ENCODE measurements at regions not wholly inside any gene's neighbourhood (a gene's known extent, or its start where the extent isn't known, plus 50 kb on each side); places are given as distances from the start of the nearest gene placed in this dataset.

- no peak for TF ChIP-seq ARNTL (CRISPR knock-in tag; IDR thresholded peaks at IDR 0.05; ENCODE audit: borderline replicate concordance, low read depth)
- TF ChIP-seq PATZ1 (CRISPR knock-in tag; IDR thresholded peaks at IDR 0.05; ENCODE audit: borderline replicate concordance) = no peak
- no peak for TF ChIP-seq TOX (CRISPR knock-in tag; IDR thresholded peaks at IDR 0.05; ENCODE audit: borderline replicate concordance)
- no peak for TF ChIP-seq PPARA (CRISPR knock-in tag; IDR thresholded peaks at IDR 0.05; ENCODE audit: borderline replicate concordance)
- TF ChIP-seq ZNF565 (CRISPR knock-in tag; conservative IDR thresholded peaks at IDR 0.05; ENCODE audit: low read depth) = no peak
Measured at GRCh38 chr5:8320244-8320643, 451.3 kb downstream of the MTRR start (continued).

- ATAC-seq = no peak
- TF ChIP-seq TCF4 (CRISPR knock-in tag; IDR thresholded peaks at IDR 0.05; ENCODE audit: borderline replicate concordance) = no peak
- no peak for TF ChIP-seq PATZ1 (CRISPR knock-in tag; IDR thresholded peaks at IDR 0.05; ENCODE audit: borderline replicate concordance)
- no peak for TF ChIP-seq ZNF8 (CRISPR knock-in tag; IDR thresholded peaks at IDR 0.05)
- no peak for TF ChIP-seq CSRNP3 (CRISPR knock-in tag; IDR thresholded peaks at IDR 0.05)
- no peak for TF ChIP-seq ZFP30 (CRISPR knock-in tag; IDR thresholded peaks at IDR 0.05)
Measured at GRCh38 chr5:8321272-8321671, 452.3 kb downstream of the MTRR start.

GRCh38 chr5:8322484-8322883 lies 453.5 kb downstream of the MTRR start:
- ATAC-seq = no peak
- TF ChIP-seq ZFP3 (CRISPR knock-in tag; IDR thresholded peaks at IDR 0.05) = no peak
- TF ChIP-seq TOX (CRISPR knock-in tag; IDR thresholded peaks at IDR 0.05; ENCODE audit: borderline replicate concordance) = no peak
- TF ChIP-seq ZC3H10 (CRISPR knock-in tag; IDR thresholded peaks at IDR 0.05) = no peak
- TF ChIP-seq TSHZ2 (CRISPR knock-in tag; IDR thresholded peaks at IDR 0.05) = no peak
- TF ChIP-seq PPARA (CRISPR knock-in tag; IDR thresholded peaks at IDR 0.05; ENCODE audit: borderline replicate concordance) = no peak
- no peak for TF ChIP-seq ZNF565 (CRISPR knock-in tag; conservative IDR thresholded peaks at IDR 0.05; ENCODE audit: low read depth)
- TF ChIP-seq ISL1 (CRISPR knock-in tag; IDR thresholded peaks at IDR 0.05) = no peak
- no peak for TF ChIP-seq ARNTL (CRISPR knock-in tag; IDR thresholded peaks at IDR 0.05; ENCODE audit: borderline replicate concordance, low read depth)

- TF ChIP-seq CSDC2 (CRISPR knock-in tag; IDR thresholded peaks at IDR 0.05) (no peak), OSR1 (CRISPR knock-in tag; IDR thresholded peaks at IDR 0.05) (no peak), ISL1 (CRISPR knock-in tag; IDR thresholded peaks at IDR 0.05) (no peak), RARB (CRISPR knock-in tag; IDR thresholded peaks at IDR 0.05) (no peak), ZFP3 (CRISPR knock-in tag; IDR thresholded peaks at IDR 0.05) (no peak), ZNF8 (CRISPR knock-in tag; IDR thresholded peaks at IDR 0.05) (no peak), ESRRG (CRISPR knock-in tag; IDR thresholded peaks at IDR 0.05) (no peak)
- ATAC-seq = no peak
Measured at GRCh38 chr5:8327016-8327415, 458.1 kb downstream of the MTRR start.

- ATAC-seq = no peak
- TF ChIP-seq TCF4 (CRISPR knock-in tag; IDR thresholded peaks at IDR 0.05; ENCODE audit: borderline replicate concordance) = no peak
- TF ChIP-seq GLIS3 (CRISPR knock-in tag; IDR thresholded peaks at IDR 0.05) = no peak
- no peak for TF ChIP-seq TOX (CRISPR knock-in tag; IDR thresholded peaks at IDR 0.05; ENCODE audit: borderline replicate concordance)
- no peak for TF ChIP-seq ISL1 (CRISPR knock-in tag; IDR thresholded peaks at IDR 0.05)
- no peak for TF ChIP-seq ZFP30 (CRISPR knock-in tag; IDR thresholded peaks at IDR 0.05)
- no peak for TF ChIP-seq PATZ1 (CRISPR knock-in tag; IDR thresholded peaks at IDR 0.05; ENCODE audit: borderline replicate concordance)
- no peak for TF ChIP-seq POU6F1 (CRISPR knock-in tag; IDR thresholded peaks at IDR 0.05; ENCODE audit: borderline replicate concordance, low read depth)
- no peak for TF ChIP-seq SNAI2 (CRISPR knock-in tag; IDR thresholded peaks at IDR 0.05)
- no peak for TF ChIP-seq ZNF565 (CRISPR knock-in tag; conservative IDR thresholded peaks at IDR 0.05; ENCODE audit: low read depth)
Measured at GRCh38 chr5:8329773-8330172, 460.8 kb downstream of the MTRR start.

Data from SK-N-SH treated with all-trans-retinoic acid at 6 μM for 48 hours (cell line).